ENCODE measurements at regions not wholly inside any gene's neighbourhood (a gene's known extent, or its start where the extent isn't known, plus 50 kb on each side); places are given as distances from the start of the nearest gene placed in this dataset.
"Not testable (repeated sequence)": the region's sequence is repeated elsewhere in the genome, so short reads cannot be mapped to it uniquely, and the experiment has no call there.

GRCh38 chr9:42378418-42378815, 195.0 kb downstream of the SPATA31A6 start:
- H3K9me2 ChIP-seq (replicated peaks; ENCODE audit: insufficient read depth, low read length): no peaks in the 10 kb centered on the region
- no peak overlapping the region for H3K9ac ChIP-seq (ENCODE audit: low read length)
- TF ChIP-seq EZH2phosphoT487 (conservative IDR thresholded peaks at IDR 0.05; ENCODE audit: low read length) (no peak), CTCF (IDR thresholded peaks at IDR 0.05; ENCODE audit: insufficient read depth, low read length, poor library complexity, severe bottlenecking) (no peak)
- no peaks in the 10 kb centered on the region for H3K27me3 ChIP-seq (ENCODE audit: low read length)
- no peaks in the 10 kb centered on the region for H3K36me3 ChIP-seq (ENCODE audit: low read length)
- H3K4me2 ChIP-seq (ENCODE audit: low read depth, low read length, poor library complexity, severe bottlenecking): no peak overlapping the region
- no peak overlapping the region for H3K27ac ChIP-seq (ENCODE audit: low read depth, low read length)
- no peaks in the 10 kb centered on the region for H4K20me1 ChIP-seq (ENCODE audit: low read depth, low read length)
- no peak overlapping the region for H3K4me3 ChIP-seq (ENCODE audit: insufficient read depth, low read length, poor library complexity, severe bottlenecking)
- no peaks in the 10 kb centered on the region for H3F3A ChIP-seq (ENCODE audit: insufficient read depth)
- no peaks in the 10 kb centered on the region for H3K79me2 ChIP-seq (ENCODE audit: insufficient read depth, low read length)
- no peak overlapping the region for H2AFZ ChIP-seq (ENCODE audit: low read depth, low read length, severe bottlenecking)
- no peaks in the 10 kb centered on the region for H3K9me3 ChIP-seq (ENCODE audit: insufficient read depth, low read length)

- not testable (repeated sequence) for H3K27me3 ChIP-seq (ENCODE audit: low read length); H3K27ac ChIP-seq (ENCODE audit: low read depth, low read length); H3K9ac ChIP-seq (ENCODE audit: low read length); H3K9me3 ChIP-seq (ENCODE audit: insufficient read depth, low read length); H3K9me2 ChIP-seq (replicated peaks; ENCODE audit: insufficient read depth, low read length); H3K4me2 ChIP-seq (ENCODE audit: low read depth, low read length, poor library complexity, severe bottlenecking); H3K36me3 ChIP-seq (ENCODE audit: low read length); H3K4me3 ChIP-seq (ENCODE audit: insufficient read depth, low read length, poor library complexity, severe bottlenecking); H3K79me2 ChIP-seq (ENCODE audit: insufficient read depth, low read length); H3F3A ChIP-seq (ENCODE audit: insufficient read depth); H2AFZ ChIP-seq (ENCODE audit: low read depth, low read length, severe bottlenecking); H4K20me1 ChIP-seq (ENCODE audit: low read depth, low read length)
Measured at GRCh38 chr9:42379602-42380001, 196.1 kb downstream of the SPATA31A6 start.

GRCh38 chr9:42384585-42384984, 201.1 kb downstream of the SPATA31A6 start:
- not testable (repeated sequence) for H3K4me2 ChIP-seq (ENCODE audit: low read depth, low read length, poor library complexity, severe bottlenecking); H4K20me1 ChIP-seq (ENCODE audit: low read depth, low read length); H3K79me2 ChIP-seq (ENCODE audit: insufficient read depth, low read length); H3K4me3 ChIP-seq (ENCODE audit: insufficient read depth, low read length, poor library complexity, severe bottlenecking); H3K27ac ChIP-seq (ENCODE audit: low read depth, low read length); H3K9me2 ChIP-seq (replicated peaks; ENCODE audit: insufficient read depth, low read length); H3F3A ChIP-seq (ENCODE audit: insufficient read depth); H3K9me3 ChIP-seq (ENCODE audit: insufficient read depth, low read length); H3K27me3 ChIP-seq (ENCODE audit: low read length); H3K9ac ChIP-seq (ENCODE audit: low read length); H3K36me3 ChIP-seq (ENCODE audit: low read length); H2AFZ ChIP-seq (ENCODE audit: low read depth, low read length, severe bottlenecking)

- H3K9me2 ChIP-seq (replicated peaks; ENCODE audit: insufficient read depth, low read length); H2AFZ ChIP-seq (ENCODE audit: low read depth, low read length, severe bottlenecking); H3K27me3 ChIP-seq (ENCODE audit: low read length); H3K4me2 ChIP-seq (ENCODE audit: low read depth, low read length, poor library complexity, severe bottlenecking); H3F3A ChIP-seq (ENCODE audit: insufficient read depth); H4K20me1 ChIP-seq (ENCODE audit: low read depth, low read length); H3K9me3 ChIP-seq (ENCODE audit: insufficient read depth, low read length); H3K79me2 ChIP-seq (ENCODE audit: insufficient read depth, low read length); H3K4me3 ChIP-seq (ENCODE audit: insufficient read depth, low read length, poor library complexity, severe bottlenecking); H3K36me3 ChIP-seq (ENCODE audit: low read length); H3K9ac ChIP-seq (ENCODE audit: low read length); H3K27ac ChIP-seq (ENCODE audit: low read depth, low read length): not testable (repeated sequence)
Measured at GRCh38 chr9:42385574-42386120, 202.2 kb downstream of the SPATA31A6 start.

- no peaks in the 10 kb centered on the region for H3K9me3 ChIP-seq (ENCODE audit: insufficient read depth, low read length)
- no peaks in the 10 kb centered on the region for H3K36me3 ChIP-seq (ENCODE audit: low read length)
- no peaks in the 10 kb centered on the region for H3K9me2 ChIP-seq (replicated peaks; ENCODE audit: insufficient read depth, low read length)
- no peak overlapping the region for H3K4me2 ChIP-seq (ENCODE audit: low read depth, low read length, poor library complexity, severe bottlenecking)
- no peak overlapping the region for H2AFZ ChIP-seq (ENCODE audit: low read depth, low read length, severe bottlenecking)
- H3F3A ChIP-seq (ENCODE audit: insufficient read depth): no peaks in the 10 kb centered on the region
- H3K79me2 ChIP-seq (ENCODE audit: insufficient read depth, low read length): no peaks in the 10 kb centered on the region
- H3K4me3 ChIP-seq (ENCODE audit: insufficient read depth, low read length, poor library complexity, severe bottlenecking): no peak overlapping the region
- TF ChIP-seq EZH2phosphoT487 (conservative IDR thresholded peaks at IDR 0.05; ENCODE audit: low read length): no peak
- TF ChIP-seq CTCF (IDR thresholded peaks at IDR 0.05; ENCODE audit: insufficient read depth, low read length, poor library complexity, severe bottlenecking): no peak
- H3K27me3 ChIP-seq (ENCODE audit: low read length): 0 out of 2 replicates have a peak, but pooled peaks cover 3% of the 10 kb centered on the region
- no peak overlapping the region for H3K9ac ChIP-seq (ENCODE audit: low read length)
- no peak overlapping the region for H3K27ac ChIP-seq (ENCODE audit: low read depth, low read length)
- no peaks in the 10 kb centered on the region for H4K20me1 ChIP-seq (ENCODE audit: low read depth, low read length)
Measured at GRCh38 chr9:42386477-42386876, 203.0 kb downstream of the SPATA31A6 start.
